LNCAP (cell line): ENCODE measurements at regions not wholly inside any gene's neighbourhood (a gene's known extent, or its start where the extent isn't known, plus 50 kb on each side); places are given as distances from the start of the nearest gene placed in this dataset.

Source experiments
- CTCF ChIP-seq: fragments of 450-650 bp; IDR thresholded peaks from 2 replicates; pipeline ENCODE4 v1.5.1; 2017; ENCODE audit warnings: mild to moderate bottlenecking

- no peak for TF ChIP-seq CTCF
Measured at GRCh38 chr5:125064621-125065438, 318.4 kb upstream of the ZNF608 start.

GRCh38 chr5:125065741-125066140, 319.3 kb upstream of the ZNF608 start:
- no peak for TF ChIP-seq CTCF

- no peak for TF ChIP-seq CTCF
Measured at GRCh38 chr5:125070961-125071360, 324.5 kb upstream of the ZNF608 start.

GRCh38 chr5:125073090-125073489, 326.7 kb upstream of the ZNF608 start:
- TF ChIP-seq CTCF, result no peak

- TF ChIP-seq CTCF, result no peak
Measured at GRCh38 chr5:125075567-125075966, 329.1 kb upstream of the ZNF608 start.

GRCh38 chr5:125081101-125081500, 334.7 kb upstream of the ZNF608 start:
- no peak for TF ChIP-seq CTCF

GRCh38 chr5:125083981-125084380, 337.5 kb upstream of the ZNF608 start:
- TF ChIP-seq CTCF, result no peak
